ENCODE measurements at regions not wholly inside any gene's neighbourhood (a gene's known extent, or its start where the extent isn't known, plus 50 kb on each side); places are given as distances from the start of the nearest gene placed in this dataset.

- Histone ChIP-seq H3K27me3 (ENCODE audit: insufficient read depth, low read length) (no peaks in the 10 kb centered on the region), H2BK15ac (ENCODE audit: low read depth, low read length) (no peak overlapping the region), H4K5ac (ENCODE audit: insufficient read length, low read depth, low read length) (no peak overlapping the region), H2AFZ (ENCODE audit: low read length) (no peak overlapping the region), H3K9me3 (ENCODE audit: control insufficient read depth, low read depth, low read length) (no peaks in the 10 kb centered on the region), H3K23ac (ENCODE audit: insufficient read length, low read depth, low read length) (no peak overlapping the region), H3K23me2 (ENCODE audit: insufficient read length, low read depth, low read length, poor library complexity, severe bottlenecking) (no peaks in the 10 kb centered on the region), H3K9ac (ENCODE audit: extremely low read depth, insufficient read length, low read length) (no peak overlapping the region), H3K79me2 (ENCODE audit: insufficient read depth, low read length) (no peaks in the 10 kb centered on the region), H3T11ph (ENCODE audit: low read length) (no peak overlapping the region), H4K20me1 (ENCODE audit: control insufficient read depth, insufficient read depth, insufficient read length) (no peaks in the 10 kb centered on the region), H2BK5ac (ENCODE audit: insufficient read length, low read length) (no peak overlapping the region), H2BK12ac (ENCODE audit: insufficient read length, low read depth, low read length) (no peak overlapping the region), H3K56ac (ENCODE audit: insufficient read length, low read depth, low read length) (no peak overlapping the region), H3K18ac (ENCODE audit: insufficient read length, low read depth, low read length) (no peak overlapping the region), H4K91ac (ENCODE audit: insufficient read length, low read depth, low read length) (no peak overlapping the region), H3K79me1 (ENCODE audit: insufficient read depth, low read depth, low read length, poor library complexity, severe bottlenecking) (no peaks in the 10 kb centered on the region), H3K27ac (ENCODE audit: insufficient read length, low read depth, low read length) (no peak overlapping the region), H4K8ac (replicated peaks; ENCODE audit: insufficient read length, low read depth, low read length) (no peak overlapping the region), H3K14ac (ENCODE audit: insufficient read depth, low read length) (no peak overlapping the region), H2AK5ac (ENCODE audit: insufficient read length, low read length) (no peak overlapping the region), H3K4ac (ENCODE audit: low read depth, low read length) (no peak overlapping the region), H3K4me1 (ENCODE audit: insufficient read depth, low read length) (peaks cover 13% of the 10 kb centered on the region; the same call in 1 of the 2 replicates), H3K4me2 (ENCODE audit: insufficient read depth, insufficient read length, low read length) (no peak overlapping the region), H2BK20ac (ENCODE audit: low read depth, low read length, poor library complexity, severe bottlenecking) (no peak overlapping the region), H2BK120ac (ENCODE audit: low read depth, low read length, poor library complexity, severe bottlenecking) (no peak overlapping the region)
- H3K4me1 Mint-ChIP-seq = peaks cover 22 to 25% of the 10 kb centered on the region in 2 experiments
- no peaks in the 10 kb centered on the region for H3K9me3 Mint-ChIP-seq
- H3K36me3 Mint-ChIP-seq (ENCODE audit: insufficient read depth in 1 of 3, low read depth in 3 of 3) = no peaks in the 10 kb centered on the region
- TF ChIP-seq CTCF (conservative IDR thresholded peaks at IDR 0.05) = no peak
- DNase-seq = no peak
- no peak overlapping the region for H3K4me3 Mint-ChIP-seq
- no peak overlapping the region for H3K27ac Mint-ChIP-seq
- H3K27me3 Mint-ChIP-seq (ENCODE audit: low read depth) = peaks cover 2% of the 10 kb centered on the region; the same call in 1 of the 2 replicates
- no CpG with 5 or more reads among the region's 2 CpGs for WGBS (ENCODE audit: extremely low coverage, insufficient read length, low lambda C conversion rate)
Observed at GRCh38 chr2:104473546-104473945, 380.4 kb upstream of the POU3F3 start.

Data from H9 (cell line).